ENCODE measurements at regions not wholly inside any gene's neighbourhood (a gene's known extent, or its start where the extent isn't known, plus 50 kb on each side); places are given as distances from the start of the nearest gene placed in this dataset.

- no peak for TF ChIP-seq POLR2A (IDR thresholded peaks at IDR 0.05)
- no peak for TF ChIP-seq CTCF (IDR thresholded peaks at IDR 0.05)
These were observed 258.0 kb downstream of the MTX2 start for GRCh38 chr2:176526995-176527901.
